ENCODE measurements at regions not wholly inside any gene's neighbourhood (a gene's known extent, or its start where the extent isn't known, plus 50 kb on each side); places are given as distances from the start of the nearest gene placed in this dataset.

- TF ChIP-seq, protein P1, sequence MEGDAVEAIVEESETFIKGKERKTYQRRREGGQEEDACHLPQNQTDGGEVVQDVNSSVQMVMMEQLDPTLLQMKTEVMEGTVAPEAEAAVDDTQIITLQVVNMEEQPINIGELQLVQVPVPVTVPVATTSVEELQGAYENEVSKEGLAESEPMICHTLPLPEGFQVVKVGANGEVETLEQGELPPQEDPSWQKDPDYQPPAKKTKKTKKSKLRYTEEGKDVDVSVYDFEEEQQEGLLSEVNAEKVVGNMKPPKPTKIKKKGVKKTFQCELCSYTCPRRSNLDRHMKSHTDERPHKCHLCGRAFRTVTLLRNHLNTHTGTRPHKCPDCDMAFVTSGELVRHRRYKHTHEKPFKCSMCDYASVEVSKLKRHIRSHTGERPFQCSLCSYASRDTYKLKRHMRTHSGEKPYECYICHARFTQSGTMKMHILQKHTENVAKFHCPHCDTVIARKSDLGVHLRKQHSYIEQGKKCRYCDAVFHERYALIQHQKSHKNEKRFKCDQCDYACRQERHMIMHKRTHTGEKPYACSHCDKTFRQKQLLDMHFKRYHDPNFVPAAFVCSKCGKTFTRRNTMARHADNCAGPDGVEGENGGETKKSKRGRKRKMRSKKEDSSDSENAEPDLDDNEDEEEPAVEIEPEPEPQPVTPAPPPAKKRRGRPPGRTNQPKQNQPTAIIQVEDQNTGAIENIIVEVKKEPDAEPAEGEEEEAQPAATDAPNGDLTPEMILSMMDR (conservative IDR thresholded peaks at IDR 0.05) = no peak
- no peak overlapping the region for H3K27ac ChIP-seq
These were observed 476.5 kb downstream of the PDGFC start for GRCh38 chr4:156495091-156495490.

- TF ChIP-seq, protein P1 (conservative IDR thresholded peaks at IDR 0.05) = no peak
- no peak overlapping the region for H3K27ac ChIP-seq
These were observed 477.7 kb downstream of the PDGFC start for GRCh38 chr4:156493858-156494257.

DNA sequence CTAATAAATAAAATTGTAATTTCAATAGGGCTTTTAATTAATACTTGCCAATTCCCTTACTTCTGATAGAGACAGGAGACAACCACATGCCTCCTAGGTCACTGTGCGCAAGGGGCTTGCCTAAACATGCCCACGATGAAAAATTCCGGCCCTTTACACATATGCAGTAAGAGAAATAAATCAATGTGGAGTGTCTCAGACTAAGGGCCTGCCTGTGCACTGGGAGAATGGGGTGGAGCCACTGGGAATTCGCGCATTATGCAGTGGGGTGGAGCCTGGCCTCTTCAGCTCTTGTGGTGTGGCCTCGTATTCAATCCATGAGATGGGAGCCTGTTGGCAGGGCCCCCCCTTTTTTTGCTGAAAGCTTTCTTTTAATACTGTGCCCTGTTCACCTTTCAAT, 484.5 kb downstream of the PDGFC start:
- no peak overlapping the region for H3K27ac ChIP-seq
- TF ChIP-seq, protein P1 (conservative IDR thresholded peaks at IDR 0.05) = no peak

GRCh38 chr4:156481845-156482244, 489.8 kb downstream of the PDGFC start:
- H3K27ac ChIP-seq = no peak overlapping the region
- TF ChIP-seq, protein P1 (conservative IDR thresholded peaks at IDR 0.05) = no peak

- no peak overlapping the region for H3K27ac ChIP-seq
- TF ChIP-seq, protein P1 (conservative IDR thresholded peaks at IDR 0.05) = no peak
These were observed 494.0 kb downstream of the PDGFC start for GRCh38 chr4:156477636-156478035.

- TF ChIP-seq, protein P1 (conservative IDR thresholded peaks at IDR 0.05) = no peak
- no peak overlapping the region for H3K27ac ChIP-seq
These were observed 495.2 kb downstream of the PDGFC start for GRCh38 chr4:156476359-156476758.

- TF ChIP-seq, protein P1 (conservative IDR thresholded peaks at IDR 0.05) = peak; percentile 78
- H3K27ac ChIP-seq = no peak overlapping the region
These were observed 496.3 kb downstream of the PDGFC start for GRCh38 chr4:156475322-156475721.

- TF ChIP-seq, protein P1 (conservative IDR thresholded peaks at IDR 0.05) = no peak
These were observed 498.4 kb downstream of the PDGFC start for GRCh38 chr4:156473151-156473550.

More at GRCh38 chr4:156473151-156473550, 498.4 kb downstream of the PDGFC start:
- no peak overlapping the region for H3K27ac ChIP-seq
